ENCODE measurements at regions not wholly inside any gene's neighbourhood (a gene's known extent, or its start where the extent isn't known, plus 50 kb on each side); places are given as distances from the start of the nearest gene placed in this dataset.

DNA sequence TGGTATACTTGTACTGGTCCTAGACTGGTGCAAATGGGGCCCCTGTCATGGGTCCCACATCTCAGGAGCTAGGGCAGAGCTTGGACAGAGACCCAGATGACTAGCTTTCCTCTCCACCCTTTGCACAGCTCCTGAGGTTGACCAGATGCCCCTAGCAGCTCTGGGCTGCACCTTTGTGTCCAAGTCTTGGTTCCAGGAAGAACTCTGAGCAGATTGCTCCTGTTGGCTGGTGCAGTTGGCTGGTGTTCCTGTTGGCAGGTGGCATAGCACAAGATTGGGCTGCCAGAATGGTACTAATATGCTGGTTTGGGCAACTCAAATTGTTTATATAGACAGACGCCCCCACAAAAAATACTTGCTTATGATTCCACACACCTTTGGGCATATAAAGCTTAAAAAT, 89.4 kb upstream of the EZR start:
- Histone ChIP-seq H3K27me3 (ENCODE audit: control insufficient read depth in 3 of 3, insufficient read depth in 3 of 3, low read length in 3 of 3) (no peaks in the 10 kb centered on the region), H3K27ac (ENCODE audit: low read depth, low read length) (no peak overlapping the region), H3K4me1 (ENCODE audit: control insufficient read depth in 3 of 3, insufficient read depth in 3 of 3, low read length in 3 of 3) (no peaks in the 10 kb centered on the region), H3K36me3 (ENCODE audit: control insufficient read depth in 3 of 3, insufficient read depth in 3 of 3, low read length in 3 of 3) (no peaks in the 10 kb centered on the region), H3K4me3 (ENCODE audit: low read length in 3 of 3) (no peak overlapping the region), H3K9ac (ENCODE audit: low read depth in 1 of 3, low read length in 3 of 3) (no peak overlapping the region), H3K9me3 (ENCODE audit: control insufficient read depth in 3 of 3, low read length in 3 of 3) (peaks cover 0 to 4% (median 3%) of the 10 kb centered on the region in 3 donors)

DNA sequence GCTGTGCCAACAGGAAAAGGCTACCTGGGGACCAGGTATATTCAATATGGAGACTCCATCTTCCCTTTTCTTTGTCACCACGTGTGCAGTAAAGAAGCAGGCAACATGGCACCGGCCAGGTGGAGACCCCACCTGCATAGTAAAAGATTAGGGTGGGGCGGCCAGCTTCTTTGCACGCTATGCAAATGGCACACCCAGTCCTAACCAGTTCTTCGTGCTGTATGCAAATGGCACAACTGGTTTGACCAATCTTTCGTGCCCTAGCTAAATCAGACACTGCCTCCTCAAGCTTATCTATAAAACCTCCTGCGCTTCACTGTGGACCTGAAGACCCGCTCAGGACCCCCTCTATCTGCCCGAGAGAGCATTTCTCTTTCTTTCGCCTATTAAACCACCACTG, 88.8 kb upstream of the EZR start:
- Histone ChIP-seq H3K9me3 (ENCODE audit: control insufficient read depth in 3 of 3, low read length in 3 of 3) (peaks cover 0 to 4% (median 3%) of the 10 kb centered on the region in 3 donors), H3K27me3 (ENCODE audit: control insufficient read depth in 3 of 3, insufficient read depth in 3 of 3, low read length in 3 of 3) (no peaks in the 10 kb centered on the region), H3K4me1 (ENCODE audit: control insufficient read depth in 3 of 3, insufficient read depth in 3 of 3, low read length in 3 of 3) (no peaks in the 10 kb centered on the region), H3K36me3 (ENCODE audit: control insufficient read depth in 3 of 3, insufficient read depth in 3 of 3, low read length in 3 of 3) (no peaks in the 10 kb centered on the region), H3K27ac (ENCODE audit: low read depth, low read length) (no peak overlapping the region), H3K4me3 (ENCODE audit: low read length in 3 of 3) (no peak overlapping the region), H3K9ac (ENCODE audit: low read depth in 1 of 3, low read length in 3 of 3) (no peak overlapping the region)

DNA sequence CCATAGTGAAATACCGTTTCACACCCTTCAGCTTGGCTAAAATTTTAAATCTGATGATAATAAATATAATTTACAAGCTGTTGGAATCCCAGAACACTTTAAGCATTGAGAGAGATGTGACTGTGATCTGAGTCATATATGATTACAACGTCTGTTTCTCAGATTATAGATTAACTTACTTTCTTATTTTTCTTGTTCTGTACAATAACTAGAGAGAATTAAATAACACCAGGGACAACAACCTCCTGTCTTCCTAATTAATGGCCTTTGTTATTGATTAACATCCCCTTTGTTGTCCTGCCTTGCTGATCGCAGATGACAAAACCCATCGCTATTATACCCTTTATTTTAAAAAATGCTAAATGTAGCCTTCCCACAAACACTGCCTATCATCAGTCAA, 87.8 kb upstream of the EZR start:
- Histone ChIP-seq H3K36me3 (ENCODE audit: control insufficient read depth in 3 of 3, insufficient read depth in 3 of 3, low read length in 3 of 3) (no peaks in the 10 kb centered on the region), H3K27me3 (ENCODE audit: control insufficient read depth in 3 of 3, insufficient read depth in 3 of 3, low read length in 3 of 3) (no peaks in the 10 kb centered on the region), H3K27ac (ENCODE audit: low read depth, low read length) (no peak overlapping the region), H3K4me1 (ENCODE audit: control insufficient read depth in 3 of 3, insufficient read depth in 3 of 3, low read length in 3 of 3) (no peaks in the 10 kb centered on the region), H3K9ac (ENCODE audit: low read depth in 1 of 3, low read length in 3 of 3) (no peak overlapping the region), H3K4me3 (ENCODE audit: low read length in 3 of 3) (no peak overlapping the region), H3K9me3 (ENCODE audit: control insufficient read depth in 3 of 3, low read length in 3 of 3) (peaks cover 0 to 4% (median 3%) of the 10 kb centered on the region in 3 donors)

DNA sequence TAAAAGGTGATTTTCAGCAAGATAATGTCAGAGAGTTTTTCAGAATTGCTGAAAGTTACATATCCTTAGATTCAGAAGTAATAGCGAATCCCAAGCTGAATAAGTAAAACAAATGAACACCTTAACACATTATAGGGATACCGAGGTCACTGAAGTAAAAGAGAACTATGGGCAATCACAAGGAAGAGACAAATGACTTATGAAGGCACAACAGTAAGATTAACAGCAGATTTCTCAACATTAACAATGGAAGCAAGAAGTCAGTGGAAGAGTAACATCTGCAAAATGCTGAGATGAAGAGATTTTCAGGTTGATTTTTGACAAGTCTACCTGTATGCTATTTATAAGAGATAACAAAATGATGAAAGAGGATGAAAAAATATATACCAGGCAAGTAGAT, 86.1 kb upstream of the EZR start:
- no peak overlapping the region for H3K27ac ChIP-seq (ENCODE audit: low read depth, low read length)
- no peak overlapping the region for H3K4me3 ChIP-seq (ENCODE audit: low read length in 3 of 3)
- H3K27me3 ChIP-seq (ENCODE audit: control insufficient read depth in 3 of 3, insufficient read depth in 3 of 3, low read length in 3 of 3), result no peaks in the 10 kb centered on the region

DNA sequence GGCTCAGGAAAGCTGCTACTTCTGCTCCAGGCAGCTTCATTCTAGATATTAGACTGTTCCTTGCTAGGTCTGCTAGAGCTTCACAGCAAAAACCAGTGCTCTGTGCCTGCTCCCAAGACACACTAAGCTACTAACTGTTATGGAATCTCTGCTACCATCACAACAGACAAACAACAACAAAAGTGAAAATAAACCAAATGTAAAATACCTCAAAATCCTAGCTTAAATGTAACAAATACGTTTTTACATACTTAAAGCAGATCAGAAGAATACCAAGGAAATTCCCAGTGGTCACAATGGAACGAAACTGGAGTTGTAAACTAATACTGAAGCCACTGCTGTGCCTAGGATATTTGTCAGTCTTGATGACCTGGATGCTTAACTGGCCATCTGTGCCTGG, 84.6 kb upstream of the EZR start:
- H3K9me3 ChIP-seq (ENCODE audit: control insufficient read depth in 3 of 3, low read length in 3 of 3), result peaks cover 0 to 4% (median 3%) of the 10 kb centered on the region in 3 donors
- H3K27me3 ChIP-seq (ENCODE audit: control insufficient read depth in 3 of 3, insufficient read depth in 3 of 3, low read length in 3 of 3), result no peaks in the 10 kb centered on the region
- H3K27ac ChIP-seq (ENCODE audit: low read depth, low read length), result no peak overlapping the region
- no peaks in the 10 kb centered on the region for H3K36me3 ChIP-seq (ENCODE audit: control insufficient read depth in 3 of 3, insufficient read depth in 3 of 3, low read length in 3 of 3)
- H3K4me1 ChIP-seq (ENCODE audit: control insufficient read depth in 3 of 3, insufficient read depth in 3 of 3, low read length in 3 of 3), result no peaks in the 10 kb centered on the region
- no peak overlapping the region for H3K9ac ChIP-seq (ENCODE audit: low read depth in 1 of 3, low read length in 3 of 3)
- no peak overlapping the region for H3K4me3 ChIP-seq (ENCODE audit: low read length in 3 of 3)

More for the DNA sequence above, 86.1 kb upstream of the EZR start:
- H3K4me1 ChIP-seq (ENCODE audit: control insufficient read depth in 3 of 3, insufficient read depth in 3 of 3, low read length in 3 of 3), result no peaks in the 10 kb centered on the region
- no peak overlapping the region for H3K9ac ChIP-seq (ENCODE audit: low read depth in 1 of 3, low read length in 3 of 3)
- H3K36me3 ChIP-seq (ENCODE audit: control insufficient read depth in 3 of 3, insufficient read depth in 3 of 3, low read length in 3 of 3), result no peaks in the 10 kb centered on the region
- peaks cover 0 to 4% (median 3%) of the 10 kb centered on the region in 3 donors for H3K9me3 ChIP-seq (ENCODE audit: control insufficient read depth in 3 of 3, low read length in 3 of 3)

DNA sequence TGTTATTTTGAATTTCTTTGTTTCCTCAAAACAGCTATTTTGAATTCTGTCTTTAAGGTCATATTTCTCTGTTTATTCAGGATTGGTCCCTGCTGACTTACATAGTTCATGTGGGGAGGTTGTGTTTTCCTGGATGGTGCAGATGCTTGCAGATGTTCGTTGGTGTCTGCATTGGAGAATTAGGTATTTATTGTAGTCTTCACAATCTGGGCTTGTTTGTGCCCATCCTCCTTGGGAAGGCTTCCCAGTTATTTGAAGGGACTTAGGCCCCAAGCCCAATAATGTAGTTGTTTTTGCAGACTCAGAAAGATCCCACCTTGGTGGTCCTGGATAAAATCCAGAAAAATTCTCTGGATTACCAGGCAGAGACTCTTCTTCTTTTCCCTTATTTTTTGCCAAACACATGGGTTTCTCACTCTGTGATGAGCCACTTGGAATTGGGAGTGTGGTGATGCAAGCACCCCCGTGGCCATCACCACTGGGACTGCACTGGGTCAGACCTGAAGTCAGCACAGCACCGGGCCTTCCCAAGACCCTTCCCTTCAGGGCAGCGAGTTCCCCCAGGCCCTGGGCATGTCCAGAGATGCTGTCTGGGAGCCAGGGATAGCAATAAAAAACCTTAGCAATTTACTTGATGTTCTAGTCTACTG, 81.6 kb upstream of the EZR start:
- Histone ChIP-seq H3K27me3 (ENCODE audit: control insufficient read depth in 3 of 3, insufficient read depth in 3 of 3, low read length in 3 of 3) (no peaks in the 10 kb centered on the region), H3K9me3 (ENCODE audit: control insufficient read depth in 3 of 3, low read length in 3 of 3) (peaks cover 0 to 4% (median 3%) of the 10 kb centered on the region in 3 donors), H3K36me3 (ENCODE audit: control insufficient read depth in 3 of 3, insufficient read depth in 3 of 3, low read length in 3 of 3) (no peaks in the 10 kb centered on the region), H3K9ac (ENCODE audit: low read depth in 1 of 3, low read length in 3 of 3) (no peak overlapping the region), H3K4me1 (ENCODE audit: control insufficient read depth in 3 of 3, insufficient read depth in 3 of 3, low read length in 3 of 3) (no peaks in the 10 kb centered on the region), H3K27ac (ENCODE audit: low read depth, low read length) (no peak overlapping the region), H3K4me3 (ENCODE audit: low read length in 3 of 3) (no peak overlapping the region)

DNA sequence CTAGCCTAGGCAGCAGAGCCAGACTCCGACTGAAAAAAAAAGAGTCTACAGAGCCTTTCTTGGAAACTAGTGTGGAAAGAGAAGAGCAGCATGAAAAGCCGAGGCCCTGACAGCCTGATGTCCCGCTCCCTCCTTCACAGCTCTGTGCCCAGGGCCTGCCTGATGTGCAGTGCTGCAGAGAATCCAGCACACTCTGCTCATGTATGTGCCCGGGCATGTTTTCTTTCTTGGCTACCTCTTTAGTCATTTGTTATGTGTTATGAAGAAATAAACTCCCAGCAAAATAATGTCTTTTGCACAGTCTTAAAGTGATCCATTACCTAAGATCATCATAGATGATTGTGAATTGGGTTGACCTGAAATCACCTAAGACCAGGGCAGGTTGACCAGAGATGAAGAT, 78.1 kb upstream of the EZR start:
- no peaks in the 10 kb centered on the region for H3K27me3 ChIP-seq (ENCODE audit: control insufficient read depth in 3 of 3, insufficient read depth in 3 of 3, low read length in 3 of 3)

DNA sequence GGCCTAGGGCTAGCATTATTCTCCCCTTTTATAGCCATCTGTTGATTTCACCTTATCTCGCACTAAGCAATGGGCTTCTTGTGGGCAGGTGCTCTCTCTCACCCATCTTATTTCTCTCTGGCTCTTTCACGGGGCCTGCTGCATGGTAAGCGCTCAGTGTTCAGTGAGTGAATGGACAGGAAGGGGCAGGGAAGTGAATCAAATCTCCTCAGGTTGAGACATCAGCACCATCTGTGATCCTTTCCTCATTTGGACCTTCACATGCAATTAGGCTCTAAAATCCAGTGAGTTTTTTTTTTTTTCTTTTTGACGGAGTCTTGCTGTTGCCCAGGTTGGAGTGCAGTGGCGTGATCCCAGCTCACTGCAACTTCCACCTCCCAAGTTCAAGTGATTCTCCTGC, 76.5 kb upstream of the EZR start:
- H3K36me3 ChIP-seq (ENCODE audit: control insufficient read depth in 3 of 3, insufficient read depth in 3 of 3, low read length in 3 of 3), result no peaks in the 10 kb centered on the region
- no peak overlapping the region for H3K27ac ChIP-seq (ENCODE audit: low read depth, low read length)
- H3K4me3 ChIP-seq (ENCODE audit: low read length in 3 of 3), result no peak overlapping the region
- no peak overlapping the region for H3K9ac ChIP-seq (ENCODE audit: low read depth in 1 of 3, low read length in 3 of 3)
- no peaks in the 10 kb centered on the region for H3K27me3 ChIP-seq (ENCODE audit: control insufficient read depth in 3 of 3, insufficient read depth in 3 of 3, low read length in 3 of 3)
- no peaks in the 10 kb centered on the region for H3K9me3 ChIP-seq (ENCODE audit: control insufficient read depth in 3 of 3, low read length in 3 of 3)
- no peaks in the 10 kb centered on the region for H3K4me1 ChIP-seq (ENCODE audit: control insufficient read depth in 3 of 3, insufficient read depth in 3 of 3, low read length in 3 of 3)

More for the DNA sequence above, 78.1 kb upstream of the EZR start:
- Histone ChIP-seq H3K27ac (ENCODE audit: low read depth, low read length) (no peak overlapping the region), H3K4me3 (ENCODE audit: low read length in 3 of 3) (no peak overlapping the region), H3K4me1 (ENCODE audit: control insufficient read depth in 3 of 3, insufficient read depth in 3 of 3, low read length in 3 of 3) (no peaks in the 10 kb centered on the region), H3K9me3 (ENCODE audit: control insufficient read depth in 3 of 3, low read length in 3 of 3) (no peaks in the 10 kb centered on the region), H3K36me3 (ENCODE audit: control insufficient read depth in 3 of 3, insufficient read depth in 3 of 3, low read length in 3 of 3) (no peaks in the 10 kb centered on the region), H3K9ac (ENCODE audit: low read depth in 1 of 3, low read length in 3 of 3) (no peak overlapping the region)

DNA sequence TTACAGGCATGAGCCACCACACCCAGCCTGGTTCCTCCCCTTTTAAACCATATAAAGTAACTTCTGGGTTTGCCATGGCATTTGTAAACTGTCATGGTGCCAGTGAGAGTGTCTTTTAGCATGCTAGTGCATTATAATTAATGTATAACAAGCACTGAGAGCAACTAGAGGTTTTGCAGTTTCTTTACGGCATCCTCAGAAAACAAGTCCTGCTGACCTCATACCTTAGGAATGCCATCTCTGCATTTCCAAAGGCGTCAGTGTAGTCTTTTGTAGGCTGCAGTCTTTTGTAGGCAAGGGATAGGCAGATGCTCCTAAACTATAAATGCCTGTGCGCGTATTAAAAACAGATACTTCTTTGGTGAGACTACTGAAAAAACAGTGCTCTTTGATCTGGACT, 75.0 kb upstream of the EZR start:
- Histone ChIP-seq H3K36me3 (ENCODE audit: control insufficient read depth in 3 of 3, insufficient read depth in 3 of 3, low read length in 3 of 3) (no peaks in the 10 kb centered on the region), H3K9me3 (ENCODE audit: control insufficient read depth in 3 of 3, low read length in 3 of 3) (no peaks in the 10 kb centered on the region), H3K27ac (ENCODE audit: low read depth, low read length) (no peak overlapping the region), H3K4me1 (ENCODE audit: control insufficient read depth in 3 of 3, insufficient read depth in 3 of 3, low read length in 3 of 3) (no peaks in the 10 kb centered on the region), H3K27me3 (ENCODE audit: control insufficient read depth in 3 of 3, insufficient read depth in 3 of 3, low read length in 3 of 3) (no peaks in the 10 kb centered on the region), H3K4me3 (ENCODE audit: low read length in 3 of 3) (no peak overlapping the region), H3K9ac (ENCODE audit: low read depth in 1 of 3, low read length in 3 of 3) (no peak overlapping the region)

DNA sequence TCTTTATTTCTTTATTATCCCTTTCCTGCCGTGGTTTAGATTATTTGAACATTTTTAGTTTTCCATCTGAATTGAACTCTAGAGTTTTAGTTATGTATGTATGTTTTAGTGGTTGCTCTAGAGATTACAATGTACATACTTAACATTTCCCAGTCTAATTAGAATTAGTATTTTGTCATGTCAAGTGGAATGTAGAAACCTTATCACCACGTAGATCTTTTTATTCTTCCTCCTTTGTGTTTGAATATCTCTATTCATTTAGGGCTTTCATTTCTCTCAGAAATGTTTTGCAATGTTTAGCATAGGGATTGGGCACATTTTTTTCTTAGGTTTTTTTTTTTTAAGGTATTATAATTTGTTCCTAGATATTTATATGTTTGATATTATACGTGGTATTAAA, 73.1 kb upstream of the EZR start:
- no peaks in the 10 kb centered on the region for H3K4me1 ChIP-seq (ENCODE audit: control insufficient read depth in 3 of 3, insufficient read depth in 3 of 3, low read length in 3 of 3)
- H3K27ac ChIP-seq (ENCODE audit: low read depth, low read length), result no peak overlapping the region
- no peaks in the 10 kb centered on the region for H3K27me3 ChIP-seq (ENCODE audit: control insufficient read depth in 3 of 3, insufficient read depth in 3 of 3, low read length in 3 of 3)
- H3K9ac ChIP-seq (ENCODE audit: low read depth in 1 of 3, low read length in 3 of 3), result no peak overlapping the region
- H3K9me3 ChIP-seq (ENCODE audit: control insufficient read depth in 3 of 3, low read length in 3 of 3), result no peaks in the 10 kb centered on the region
- H3K4me3 ChIP-seq (ENCODE audit: low read length in 3 of 3), result no peak overlapping the region
- H3K36me3 ChIP-seq (ENCODE audit: control insufficient read depth in 3 of 3, insufficient read depth in 3 of 3, low read length in 3 of 3), result no peaks in the 10 kb centered on the region
